Omental fat pad (tissue), 3 donors: ENCODE measurements at regions not wholly inside any gene's neighbourhood (a gene's known extent, or its start where the extent isn't known, plus 50 kb on each side); places are given as distances from the start of the nearest gene placed in this dataset.
A peak's percentile ranks its signal among the peaks of the same experiment; 100 is the strongest.
"Not testable (repeated sequence)": the region's sequence is repeated elsewhere in the genome, so short reads cannot be mapped to it uniquely, and the experiment has no call there.

Experiments used
- ATAC-seq: fragments of 150-250 bp; one replicate; pipeline ENCODE4 v1.9.1; 2016; ENCODE audit warnings: mild to moderate bottlenecking, moderate library complexity; ENCODE audit not compliant: low FRiP score
- DNase-seq: peaks from one replicate; pipeline ENCODE4 v3.0.0-alpha.2; 2019; ENCODE audit warnings: low spot score
- CTCF ChIP-seq, 3 donors: fragments of 450-650 bp; IDR thresholded peaks; one replicate each; pipeline ENCODE4 v1.5.1; 2016 to 2017; ENCODE audit warnings: antibody characterized with exemption in 3 of 3, mild to moderate bottlenecking in 3 of 3, moderate library complexity in 2 of 3

GRCh38 chr3:193029800-193030199, 112.1 kb upstream of the MB21D2 start:
- no peak for DNase-seq
- TF ChIP-seq CTCF (IDR thresholded peaks at IDR 0.05), result no peak
- no peak for ATAC-seq

- no peak for DNase-seq
- TF ChIP-seq CTCF (IDR thresholded peaks at IDR 0.05), result no peak
- ATAC-seq, result no peak
Measured at GRCh38 chr3:193030276-193030675, 112.6 kb upstream of the MB21D2 start.

GRCh38 chr3:193031911-193032310, 114.3 kb upstream of the MB21D2 start:
- no peak for TF ChIP-seq CTCF (IDR thresholded peaks at IDR 0.05)

GRCh38 chr3:193033226-193033780, 115.6 kb upstream of the MB21D2 start:
- ATAC-seq (no peak), DNase-seq (no peak)
- TF ChIP-seq CTCF (IDR thresholded peaks at IDR 0.05), result no peak

More at GRCh38 chr3:193031911-193032310, 114.3 kb upstream of the MB21D2 start:
- DNase-seq, result no peak
- ATAC-seq, result no peak

- not testable (repeated sequence) for DNase-seq, ATAC-seq
Measured at GRCh38 chr3:193037828-193038227, 120.2 kb upstream of the MB21D2 start.

GRCh38 chr3:193039058-193039457, 121.4 kb upstream of the MB21D2 start:
- no peak for TF ChIP-seq CTCF (IDR thresholded peaks at IDR 0.05)
- DNase-seq (no peak), ATAC-seq (no peak)

- ATAC-seq, result peak; percentile 57
- DNase-seq, result no peak
- no peak for TF ChIP-seq CTCF (IDR thresholded peaks at IDR 0.05)
Measured at GRCh38 chr3:193040836-193041672, 123.4 kb upstream of the MB21D2 start.
